Embryonic facial prominence (tissue), 1 donor: ENCODE measurements at regions not wholly inside any gene's neighbourhood (a gene's known extent, or its start where the extent isn't known, plus 50 kb on each side); places are given as distances from the start of the nearest gene placed in this dataset.

Experiments
- DNase-seq: peaks from one replicate; pipeline ENCODE4 v3.0.0-alpha.2; 2016; ENCODE audit errors: extremely low spot score

- no peak for DNase-seq
Measured at GRCh38 chr9:26313108-26313507, 579.5 kb downstream of the CAAP1 start.

DNA sequence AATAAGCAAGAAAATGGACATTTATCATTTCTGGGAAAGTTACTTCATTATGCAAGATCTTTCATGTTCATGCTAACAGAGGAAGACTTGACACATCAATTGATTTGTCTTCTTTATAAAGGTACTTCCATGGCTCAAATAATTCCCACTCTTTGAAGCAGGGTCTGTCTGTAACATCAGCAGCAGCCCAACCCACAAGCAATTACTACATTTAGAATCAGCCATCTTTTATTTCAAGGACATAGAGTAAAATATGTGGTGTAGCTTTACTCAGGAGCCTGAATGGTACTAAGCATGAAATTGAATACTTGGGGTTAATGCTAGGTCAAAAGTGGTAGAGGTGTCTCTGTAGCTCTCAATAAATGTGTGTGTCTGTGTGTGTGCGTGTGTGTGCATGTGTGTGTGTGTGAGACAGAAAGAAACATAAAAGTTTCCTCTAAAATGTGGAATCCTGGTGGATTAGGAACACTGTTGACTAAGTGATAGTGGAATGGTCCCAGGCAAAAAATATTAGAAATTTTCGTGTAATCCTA, 581.1 kb downstream of the CAAP1 start:
- DNase-seq = no peak

DNA sequence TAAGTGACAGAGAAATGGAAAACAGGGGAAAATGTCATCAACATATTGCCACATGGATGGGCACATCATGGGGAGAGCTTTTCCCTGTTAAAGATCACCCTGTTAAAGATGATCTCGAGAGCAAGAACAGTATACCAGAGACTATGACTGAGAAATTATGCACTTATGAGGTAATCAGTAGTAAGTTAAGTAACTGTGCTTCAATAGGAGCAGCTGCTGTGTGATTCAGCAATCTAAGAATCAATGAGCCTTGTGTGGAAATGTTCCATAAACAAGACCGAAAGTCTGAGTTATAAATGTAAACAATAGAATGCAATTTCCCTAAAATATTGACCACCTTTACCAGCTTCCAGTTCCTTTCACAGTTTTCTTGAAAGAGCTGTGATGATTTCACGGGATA, 582.3 kb downstream of the CAAP1 start:
- no peak for DNase-seq

DNA sequence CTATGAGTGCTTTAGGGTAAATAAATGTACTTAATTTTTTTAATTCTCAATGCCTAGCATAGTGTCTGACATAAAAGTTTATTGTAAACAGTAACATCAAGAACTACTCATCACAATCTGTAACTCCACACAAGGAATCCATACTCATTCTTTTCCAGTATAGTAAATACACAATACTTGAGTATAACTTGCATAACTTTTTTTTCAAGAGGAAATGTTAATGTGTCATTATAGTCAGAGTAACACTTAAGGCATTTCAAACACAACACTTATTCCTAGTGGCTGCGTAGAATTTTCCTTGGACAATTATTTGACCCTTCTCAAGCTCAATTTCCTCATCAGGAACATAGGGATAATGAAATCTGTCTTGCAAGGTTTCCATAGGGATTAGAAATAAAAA, 584.3 kb downstream of the CAAP1 start:
- DNase-seq = no peak

DNA sequence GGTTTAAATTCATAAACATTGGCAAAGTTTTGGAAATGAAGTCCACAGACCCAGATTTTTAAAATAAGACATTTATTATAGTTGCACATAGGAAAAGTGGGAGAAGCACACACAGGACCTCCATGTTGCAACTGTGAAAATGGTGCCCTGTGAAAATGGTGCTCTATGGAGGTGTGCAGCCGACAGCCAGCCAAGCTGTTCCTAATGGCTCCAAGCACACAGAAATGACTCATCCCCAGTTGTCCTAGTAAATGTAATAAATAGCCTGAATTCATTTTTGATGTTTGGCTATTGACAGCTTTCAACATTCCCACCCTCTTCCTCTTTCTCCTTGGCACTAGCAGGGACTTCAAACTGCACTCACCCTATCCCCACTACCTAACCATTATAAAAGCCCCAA, 590.9 kb downstream of the CAAP1 start:
- DNase-seq = no peak

DNA sequence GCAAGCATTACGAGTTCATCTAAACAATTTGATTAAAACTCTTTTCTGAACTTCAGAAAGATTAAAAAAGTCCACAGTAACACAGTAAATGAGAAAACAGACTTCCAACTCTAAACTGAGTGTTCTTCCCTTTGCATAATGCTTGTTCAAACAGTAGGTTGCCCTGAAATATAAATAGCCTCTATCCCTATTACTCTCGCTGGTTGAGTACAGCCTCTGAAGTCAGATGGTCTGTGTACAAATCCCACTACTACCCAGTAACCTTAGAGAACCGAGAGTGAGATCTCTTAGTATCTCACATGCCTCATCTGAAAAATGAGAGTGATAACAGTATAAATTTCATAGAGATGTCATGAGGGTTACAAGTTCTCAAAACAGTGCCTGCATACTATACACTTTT, 591.6 kb downstream of the CAAP1 start:
- no peak for DNase-seq

DNA sequence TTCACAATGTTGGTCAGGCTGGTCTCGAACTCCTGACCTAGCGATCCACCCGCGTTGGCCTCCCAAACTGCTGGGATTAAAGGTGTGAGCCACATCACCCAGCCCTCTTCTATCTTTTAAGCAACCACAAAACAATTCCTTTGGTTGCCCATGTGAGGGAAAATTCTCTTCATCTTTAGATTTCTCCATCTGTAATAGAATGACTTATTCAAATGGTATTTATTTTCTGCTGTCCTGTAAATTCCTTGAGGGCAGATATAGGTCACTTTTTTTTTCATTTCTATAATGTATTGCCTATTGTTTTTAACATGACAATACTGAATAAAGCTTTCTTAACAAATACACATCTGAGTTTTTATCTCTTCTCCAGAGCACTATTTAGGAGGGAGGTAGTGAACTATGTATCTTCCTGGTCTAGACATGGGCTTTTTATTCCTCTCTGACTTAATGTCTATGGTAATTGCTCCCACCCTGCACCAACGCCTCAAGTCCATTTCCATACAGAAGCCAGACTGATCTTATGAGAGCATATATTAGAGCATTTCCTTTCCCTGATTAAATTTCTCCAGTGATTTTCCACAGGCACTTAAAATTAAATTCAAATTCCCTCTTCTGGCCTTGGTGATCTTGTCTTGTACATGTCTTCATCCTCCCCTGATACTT, 595.6 kb downstream of the CAAP1 start:
- no peak for DNase-seq

DNA sequence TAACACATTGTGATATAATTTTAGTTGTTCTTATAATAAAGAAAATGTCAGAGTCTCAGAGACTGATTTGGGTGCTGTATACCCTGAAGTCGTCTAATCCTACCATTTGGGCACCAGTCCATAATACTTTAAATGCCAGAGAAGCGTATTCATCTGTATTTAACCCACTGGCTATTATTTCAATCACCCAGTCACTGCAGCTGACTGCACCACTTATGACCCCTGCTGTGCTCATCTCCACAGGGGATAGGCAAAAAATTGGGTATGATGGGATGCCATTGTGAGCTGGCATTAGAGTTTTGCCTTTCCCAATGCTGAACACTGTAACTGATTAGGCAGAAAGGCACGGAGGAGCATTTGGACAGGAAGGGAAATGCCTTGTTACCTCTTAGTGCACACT, 599.7 kb downstream of the CAAP1 start:
- no peak for DNase-seq

GRCh38 chr9:26271495-26272122, 593.4 kb upstream of the TUSC1 start:
- DNase-seq = no peak

GRCh38 chr9:26266146-26266793, 588.0 kb upstream of the TUSC1 start:
- no peak for DNase-seq

- no peak for DNase-seq
Measured at GRCh38 chr9:26264709-26265601, 586.7 kb upstream of the TUSC1 start.

DNA sequence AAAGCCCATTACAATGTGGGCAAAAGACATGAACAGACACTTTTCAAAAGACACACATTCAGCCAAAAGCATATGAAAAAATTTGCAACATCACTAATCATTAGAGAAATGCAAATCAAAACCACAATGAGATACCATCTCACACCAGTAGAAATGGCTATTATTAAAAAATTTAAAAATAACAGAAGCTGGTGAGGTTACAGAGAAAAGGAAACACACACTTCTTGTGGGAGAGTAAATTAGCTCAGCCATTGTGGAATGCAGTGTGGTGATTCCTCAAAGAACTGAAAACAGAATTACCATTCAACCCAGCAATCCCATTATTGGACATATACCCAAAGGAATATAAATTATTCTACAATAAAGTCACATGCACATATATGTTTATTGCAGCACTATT, 585.2 kb upstream of the TUSC1 start:
- no peak for DNase-seq

GRCh38 chr9:26262421-26263107, 584.3 kb upstream of the TUSC1 start:
- no peak for DNase-seq

- DNase-seq = no peak
Measured at GRCh38 chr9:26261503-26262330, 583.5 kb upstream of the TUSC1 start.

DNA sequence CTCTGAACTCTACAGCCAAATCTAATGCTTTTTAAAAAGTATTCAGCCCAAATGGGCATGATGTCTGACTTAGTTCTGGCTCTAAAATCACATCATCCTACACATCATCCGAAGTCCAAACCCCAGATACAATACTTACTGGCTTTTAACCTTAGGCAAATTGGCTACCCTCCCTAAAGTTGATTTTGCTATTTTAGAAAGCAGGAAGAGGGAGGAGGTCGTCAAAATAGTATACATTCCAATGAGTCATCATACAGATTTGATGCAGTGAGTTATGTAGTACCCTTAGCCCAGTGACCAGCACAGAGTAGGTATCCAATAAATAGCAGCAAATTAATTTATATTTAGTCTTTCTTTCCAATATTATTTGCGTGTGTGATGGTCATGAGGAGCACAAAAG, 582.0 kb upstream of the TUSC1 start:
- DNase-seq = no peak

GRCh38 chr9:26247861-26248260, 569.6 kb upstream of the TUSC1 start:
- DNase-seq = no peak

GRCh38 chr9:26244661-26245451, 566.6 kb upstream of the TUSC1 start:
- no peak for DNase-seq

- no peak for DNase-seq
Measured at GRCh38 chr9:26243726-26244125, 565.5 kb upstream of the TUSC1 start.

- no peak for DNase-seq
Measured at GRCh38 chr9:26243029-26243697, 564.9 kb upstream of the TUSC1 start.
